ENCODE measurements at regions not wholly inside any gene's neighbourhood (a gene's known extent, or its start where the extent isn't known, plus 50 kb on each side); places are given as distances from the start of the nearest gene placed in this dataset.

DNA sequence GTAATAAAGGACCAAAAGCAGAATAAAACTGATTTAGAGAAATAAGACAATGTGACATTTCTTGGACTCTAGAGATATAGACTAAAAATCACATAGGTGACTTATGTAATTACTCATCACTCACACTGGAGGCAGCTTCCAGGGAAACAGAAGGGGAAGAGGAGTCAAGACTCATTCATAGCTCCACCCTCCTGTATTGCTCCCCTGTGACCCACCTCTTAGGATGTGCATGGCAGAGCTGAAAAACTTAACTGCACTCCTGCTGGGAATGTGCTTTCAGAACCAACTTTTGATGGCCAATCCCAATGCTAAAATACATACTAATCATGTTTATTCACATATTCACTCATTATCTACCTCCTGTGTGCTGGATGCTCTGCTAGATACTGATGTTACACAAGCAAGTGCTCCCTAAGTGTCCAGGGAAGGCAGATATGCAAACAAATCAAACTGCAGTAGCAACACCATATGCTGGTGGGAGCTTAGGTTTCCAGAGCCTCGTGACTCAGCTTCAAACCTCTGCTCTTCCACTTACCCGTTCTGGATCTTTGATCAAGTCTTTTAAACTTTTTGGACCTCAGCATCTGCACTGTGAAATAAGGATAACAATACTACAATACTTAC lies 316.1 kb downstream of the GALC start:
- TF ChIP-seq, protein P1, sequence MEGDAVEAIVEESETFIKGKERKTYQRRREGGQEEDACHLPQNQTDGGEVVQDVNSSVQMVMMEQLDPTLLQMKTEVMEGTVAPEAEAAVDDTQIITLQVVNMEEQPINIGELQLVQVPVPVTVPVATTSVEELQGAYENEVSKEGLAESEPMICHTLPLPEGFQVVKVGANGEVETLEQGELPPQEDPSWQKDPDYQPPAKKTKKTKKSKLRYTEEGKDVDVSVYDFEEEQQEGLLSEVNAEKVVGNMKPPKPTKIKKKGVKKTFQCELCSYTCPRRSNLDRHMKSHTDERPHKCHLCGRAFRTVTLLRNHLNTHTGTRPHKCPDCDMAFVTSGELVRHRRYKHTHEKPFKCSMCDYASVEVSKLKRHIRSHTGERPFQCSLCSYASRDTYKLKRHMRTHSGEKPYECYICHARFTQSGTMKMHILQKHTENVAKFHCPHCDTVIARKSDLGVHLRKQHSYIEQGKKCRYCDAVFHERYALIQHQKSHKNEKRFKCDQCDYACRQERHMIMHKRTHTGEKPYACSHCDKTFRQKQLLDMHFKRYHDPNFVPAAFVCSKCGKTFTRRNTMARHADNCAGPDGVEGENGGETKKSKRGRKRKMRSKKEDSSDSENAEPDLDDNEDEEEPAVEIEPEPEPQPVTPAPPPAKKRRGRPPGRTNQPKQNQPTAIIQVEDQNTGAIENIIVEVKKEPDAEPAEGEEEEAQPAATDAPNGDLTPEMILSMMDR (IDR thresholded peaks at IDR 0.05), result no peak
- no peaks in the 10 kb centered on the region for H3K9me3 Mint-ChIP-seq
- no peak for DNase-seq

DNA sequence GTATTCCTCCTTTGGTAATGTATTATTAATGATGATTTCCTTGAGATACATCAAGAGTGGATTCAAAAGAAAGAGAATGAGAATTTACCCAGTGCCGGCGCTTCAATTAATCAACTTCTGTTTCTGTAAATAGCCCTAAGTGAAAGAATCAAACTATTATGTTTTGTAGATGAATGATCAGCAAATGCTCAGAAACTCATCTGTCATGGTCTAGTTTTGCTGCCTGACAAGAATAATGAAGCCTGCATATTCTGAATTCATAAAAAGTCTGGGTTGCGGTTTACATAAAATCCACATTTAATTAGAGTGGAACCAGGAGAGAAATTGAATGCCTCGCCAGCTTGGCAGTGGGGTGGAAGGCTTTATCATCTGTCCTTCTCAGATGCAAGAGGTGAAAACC lies 325.3 kb downstream of the GALC start:
- Mint-ChIP-seq H3K36me3 (ENCODE audit: low read depth) (no peaks in the 10 kb centered on the region), H3K27ac (no peak overlapping the region), H3K4me3 (no peak overlapping the region), H3K4me1 (no peaks in the 10 kb centered on the region), H3K9me3 (no peaks in the 10 kb centered on the region), H3K27me3 (ENCODE audit: low read depth, poor library complexity) (peaks cover 6% of the 10 kb centered on the region)
- TF ChIP-seq, protein P1 (IDR thresholded peaks at IDR 0.05), result no peak
- DNase-seq, result no peak

More for the DNA sequence above, 316.1 kb downstream of the GALC start:
- H3K4me1 Mint-ChIP-seq, result no peaks in the 10 kb centered on the region
- no peaks in the 10 kb centered on the region for H3K36me3 Mint-ChIP-seq (ENCODE audit: low read depth)
- no peak overlapping the region for H3K4me3 Mint-ChIP-seq
- no peak overlapping the region for H3K27ac Mint-ChIP-seq
- peaks cover 19% of the 10 kb centered on the region for H3K27me3 Mint-ChIP-seq (ENCODE audit: low read depth, poor library complexity)

DNA sequence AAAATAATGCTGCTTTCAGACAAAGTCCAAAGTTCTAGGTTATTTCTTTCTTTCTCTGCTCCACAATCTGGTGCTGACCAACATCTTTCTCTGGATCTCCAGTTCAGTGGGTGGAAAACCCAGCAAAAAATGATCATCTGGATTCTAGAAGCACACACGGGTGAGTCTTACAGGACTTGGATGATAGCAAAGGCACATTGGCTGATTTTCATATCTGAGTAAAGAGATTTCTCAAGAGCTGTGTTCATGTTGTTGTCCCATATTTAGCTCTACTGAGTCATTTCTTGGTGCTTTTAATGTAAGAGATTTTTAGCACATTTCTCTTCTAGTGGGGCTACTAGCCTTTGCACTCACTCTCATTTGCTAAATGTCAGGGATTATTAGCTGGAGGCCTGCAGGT lies 336.7 kb downstream of the GALC start:
- no peak overlapping the region for H3K4me3 Mint-ChIP-seq
- no peak overlapping the region for H3K27ac Mint-ChIP-seq
- DNase-seq, result no peak
- peaks cover 8% of the 10 kb centered on the region for H3K9me3 Mint-ChIP-seq
- no peaks in the 10 kb centered on the region for H3K36me3 Mint-ChIP-seq (ENCODE audit: low read depth)
- H3K27me3 Mint-ChIP-seq (ENCODE audit: low read depth, poor library complexity), result peaks cover 5% of the 10 kb centered on the region
- no peaks in the 10 kb centered on the region for H3K4me1 Mint-ChIP-seq
- TF ChIP-seq, protein P1 (IDR thresholded peaks at IDR 0.05), result no peak

DNA sequence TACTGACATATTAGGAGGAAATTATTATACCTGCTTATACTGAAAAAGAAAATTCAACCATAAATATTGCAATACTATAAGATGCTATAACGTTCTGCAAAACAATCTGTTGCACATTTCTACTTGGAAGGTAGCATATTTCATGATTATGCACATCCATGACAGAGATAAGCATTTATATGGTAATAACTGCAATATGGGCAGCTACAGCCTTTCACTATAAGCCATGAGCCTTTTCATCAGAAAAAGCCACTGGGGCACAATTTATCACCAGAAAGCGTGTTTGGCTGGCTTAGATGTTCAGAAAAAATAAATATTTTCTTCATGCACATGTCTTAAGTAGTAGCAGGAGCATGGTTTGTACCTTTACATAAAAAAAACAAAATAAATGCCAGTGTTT lies 340.7 kb downstream of the GALC start:
- Mint-ChIP-seq H3K9me3 (peaks cover 31% of the 10 kb centered on the region), H3K27me3 (ENCODE audit: low read depth, poor library complexity) (no peaks in the 10 kb centered on the region), H3K4me3 (no peak overlapping the region), H3K27ac (no peak overlapping the region), H3K36me3 (ENCODE audit: low read depth) (peaks cover 8% of the 10 kb centered on the region), H3K4me1 (no peaks in the 10 kb centered on the region)
- TF ChIP-seq, protein P1 (IDR thresholded peaks at IDR 0.05), result no peak
- no peak for DNase-seq

DNA sequence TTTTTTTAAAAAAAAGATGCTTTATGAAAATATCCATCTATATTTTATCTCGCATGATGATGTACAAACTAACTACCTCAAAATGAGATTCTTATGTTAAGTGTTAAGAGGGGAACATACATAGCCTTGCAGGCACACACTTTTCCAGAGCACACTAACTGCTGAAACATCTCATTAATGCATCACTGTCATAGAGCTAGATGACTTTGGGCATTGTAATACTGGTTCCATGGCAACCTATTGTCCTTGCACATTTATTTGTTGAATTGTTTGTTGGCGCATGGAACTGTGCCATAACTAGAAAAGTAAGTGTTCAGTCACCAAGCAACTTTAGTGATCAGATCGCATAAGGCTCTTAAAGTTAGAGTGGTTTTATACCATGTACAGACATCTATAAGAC lies 348.3 kb downstream of the GALC start:
- peaks cover 8% of the 10 kb centered on the region for H3K36me3 Mint-ChIP-seq (ENCODE audit: low read depth)
- peaks cover 22% of the 10 kb centered on the region for H3K9me3 Mint-ChIP-seq
- peaks cover 11% of the 10 kb centered on the region for H3K27me3 Mint-ChIP-seq (ENCODE audit: low read depth, poor library complexity)
- H3K27ac Mint-ChIP-seq, result no peak overlapping the region
- TF ChIP-seq, protein P1 (IDR thresholded peaks at IDR 0.05), result no peak
- no peak overlapping the region for H3K4me3 Mint-ChIP-seq
- no peak for DNase-seq
- no peaks in the 10 kb centered on the region for H3K4me1 Mint-ChIP-seq

DNA sequence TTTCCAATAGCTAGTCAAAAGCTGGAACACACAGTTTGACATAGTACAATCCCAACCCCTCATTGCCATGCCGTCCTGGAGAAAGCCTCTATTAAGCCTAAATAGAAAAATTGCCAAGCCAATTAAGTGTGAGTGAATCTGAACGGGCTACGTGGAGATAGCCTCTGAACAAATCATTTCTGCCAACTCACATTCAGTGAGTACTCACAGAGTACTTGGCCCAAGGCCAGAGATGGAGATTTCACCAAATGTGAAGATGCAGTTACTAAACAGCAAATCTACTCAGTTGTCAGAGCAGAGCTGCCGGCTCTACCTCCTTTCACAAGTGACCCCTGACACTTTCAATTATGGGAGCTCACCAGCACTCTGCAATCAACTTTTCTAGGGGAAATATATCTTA lies 350.0 kb downstream of the GALC start:
- Mint-ChIP-seq H3K36me3 (ENCODE audit: low read depth) (no peaks in the 10 kb centered on the region), H3K9me3 (peaks cover 7% of the 10 kb centered on the region), H3K27ac (no peak overlapping the region), H3K4me3 (no peak overlapping the region), H3K4me1 (no peaks in the 10 kb centered on the region), H3K27me3 (ENCODE audit: low read depth, poor library complexity) (peaks cover 11% of the 10 kb centered on the region)
- no peak for DNase-seq
- TF ChIP-seq, protein P1 (IDR thresholded peaks at IDR 0.05), result no peak

Data from nephron progenitor cell (in vitro differentiated cells).